Adipocyte (in vitro differentiated cells): ENCODE measurements at regions not wholly inside any gene's neighbourhood (a gene's known extent, or its start where the extent isn't known, plus 50 kb on each side); places are given as distances from the start of the nearest gene placed in this dataset.

Source experiments
- DNase-seq: peaks from one replicate; pipeline ENCODE4 v3.0.0-alpha.2; 2015; ENCODE audit warnings: low read depth
- H3K27me3 ChIP-seq: replicated peaks from 2 replicates; pipeline ENCODE4 v1.7.0; 2013; ENCODE audit warnings: mild to moderate bottlenecking, low read length, moderate library complexity; ENCODE audit not compliant: control insufficient read depth, insufficient read depth
- H3K36me3 ChIP-seq: 2 replicates; pipeline ENCODE4 v1.7.0; 2013; ENCODE audit warnings: low read length, mild to moderate bottlenecking, moderate library complexity; ENCODE audit not compliant: control insufficient read depth, insufficient read depth, severe bottlenecking
- H3K4me1 ChIP-seq: 2 replicates; pipeline ENCODE4 v1.7.0; 2013; ENCODE audit warnings: mild to moderate bottlenecking, low read length, moderate library complexity; ENCODE audit not compliant: control insufficient read depth, insufficient read depth
- H3K4me3 ChIP-seq: 2 replicates; pipeline ENCODE4 v1.7.0; 2013; ENCODE audit warnings: mild to moderate bottlenecking, low read length, moderate library complexity
- H3K9ac ChIP-seq: 2 replicates; pipeline ENCODE4 v1.7.0; 2013; ENCODE audit warnings: mild to moderate bottlenecking, low read length, moderate library complexity
- H3K9me3 ChIP-seq: 2 replicates; pipeline ENCODE4 v1.7.0; 2013; ENCODE audit warnings: mild to moderate bottlenecking, low read length, moderate library complexity; ENCODE audit not compliant: control insufficient read depth

- Histone ChIP-seq H3K27me3 (no peaks in the 10 kb centered on the region), H3K4me1 (no peaks in the 10 kb centered on the region), H3K36me3 (no peaks in the 10 kb centered on the region), H3K9ac (no peak overlapping the region), H3K9me3 (no peaks in the 10 kb centered on the region), H3K4me3 (no peak overlapping the region)
- DNase-seq: no peak
Observed at GRCh38 chr1:70617728-70618127, 206.7 kb downstream of the CTH start.

GRCh38 chr1:70627910-70628309, 216.8 kb downstream of the CTH start:
- Histone ChIP-seq H3K9ac (no peak overlapping the region), H3K9me3 (no peaks in the 10 kb centered on the region), H3K36me3 (no peaks in the 10 kb centered on the region), H3K27me3 (no peaks in the 10 kb centered on the region), H3K4me3 (no peak overlapping the region), H3K4me1 (no peaks in the 10 kb centered on the region)
- DNase-seq: no peak

GRCh38 chr1:70628973-70629372, 217.9 kb downstream of the CTH start:
- Histone ChIP-seq H3K9me3 (no peaks in the 10 kb centered on the region), H3K27me3 (no peaks in the 10 kb centered on the region), H3K36me3 (no peaks in the 10 kb centered on the region), H3K9ac (no peak overlapping the region), H3K4me3 (no peak overlapping the region), H3K4me1 (no peaks in the 10 kb centered on the region)
- no peak for DNase-seq

GRCh38 chr1:70633004-70633403, 221.9 kb downstream of the CTH start:
- Histone ChIP-seq H3K9ac (no peak overlapping the region), H3K9me3 (no peaks in the 10 kb centered on the region)

GRCh38 chr1:70635868-70636267, 224.8 kb downstream of the CTH start:
- DNase-seq: no peak
- Histone ChIP-seq H3K36me3 (no peaks in the 10 kb centered on the region), H3K4me3 (no peak overlapping the region), H3K27me3 (no peaks in the 10 kb centered on the region), H3K9ac (no peak overlapping the region), H3K9me3 (no peaks in the 10 kb centered on the region), H3K4me1 (no peaks in the 10 kb centered on the region)

More at GRCh38 chr1:70633004-70633403, 221.9 kb downstream of the CTH start:
- H3K4me1 ChIP-seq: no peaks in the 10 kb centered on the region
- no peaks in the 10 kb centered on the region for H3K27me3 ChIP-seq
- no peaks in the 10 kb centered on the region for H3K36me3 ChIP-seq
- H3K4me3 ChIP-seq: no peak overlapping the region
- DNase-seq: no peak

- no peak overlapping the region for H3K4me3 ChIP-seq
- no peak for DNase-seq
- H3K27me3 ChIP-seq: no peaks in the 10 kb centered on the region
- no peaks in the 10 kb centered on the region for H3K9me3 ChIP-seq
- H3K4me1 ChIP-seq: no peaks in the 10 kb centered on the region
- H3K36me3 ChIP-seq: no peaks in the 10 kb centered on the region
- no peak overlapping the region for H3K9ac ChIP-seq
Observed at GRCh38 chr1:70641868-70642267, 230.8 kb downstream of the CTH start.

- no peak overlapping the region for H3K9ac ChIP-seq
Observed at GRCh38 chr1:70656361-70656760, 245.3 kb downstream of the CTH start.

GRCh38 chr1:70659891-70660290, 248.8 kb downstream of the CTH start:
- no peaks in the 10 kb centered on the region for H3K36me3 ChIP-seq

More at GRCh38 chr1:70656361-70656760, 245.3 kb downstream of the CTH start:
- Histone ChIP-seq H3K4me1 (no peaks in the 10 kb centered on the region), H3K9me3 (no peaks in the 10 kb centered on the region), H3K4me3 (no peak overlapping the region), H3K27me3 (no peaks in the 10 kb centered on the region), H3K36me3 (no peaks in the 10 kb centered on the region)
- DNase-seq: peak; percentile 48

GRCh38 chr1:70666381-70667140, 255.5 kb downstream of the CTH start:
- Histone ChIP-seq H3K27me3 (no peaks in the 10 kb centered on the region), H3K9ac (no peak overlapping the region), H3K9me3 (no peaks in the 10 kb centered on the region), H3K4me1 (no peaks in the 10 kb centered on the region), H3K4me3 (no peak overlapping the region), H3K36me3 (no peaks in the 10 kb centered on the region)
- DNase-seq: no peak

More at GRCh38 chr1:70659891-70660290, 248.8 kb downstream of the CTH start:
- Histone ChIP-seq H3K4me1 (no peaks in the 10 kb centered on the region), H3K27me3 (no peaks in the 10 kb centered on the region), H3K9ac (no peak overlapping the region), H3K9me3 (no peaks in the 10 kb centered on the region), H3K4me3 (no peak overlapping the region)
- DNase-seq: no peak

- no peaks in the 10 kb centered on the region for H3K9me3 ChIP-seq
Observed at GRCh38 chr1:70667494-70668170, 256.6 kb downstream of the CTH start.

GRCh38 chr1:70671006-70671405, 259.9 kb downstream of the CTH start:
- Histone ChIP-seq H3K9ac (no peak overlapping the region), H3K4me3 (no peak overlapping the region), H3K9me3 (no peaks in the 10 kb centered on the region), H3K36me3 (no peaks in the 10 kb centered on the region), H3K27me3 (no peaks in the 10 kb centered on the region), H3K4me1 (peaks cover 18% of the 10 kb centered on the region)
- DNase-seq: no peak

More at GRCh38 chr1:70667494-70668170, 256.6 kb downstream of the CTH start:
- DNase-seq: no peak
- H3K4me3 ChIP-seq: no peak overlapping the region
- peaks cover 9% of the 10 kb centered on the region for H3K4me1 ChIP-seq
- no peak overlapping the region for H3K9ac ChIP-seq
- H3K36me3 ChIP-seq: no peaks in the 10 kb centered on the region
- no peaks in the 10 kb centered on the region for H3K27me3 ChIP-seq
